ENCODE measurements at regions not wholly inside any gene's neighbourhood (a gene's known extent, or its start where the extent isn't known, plus 50 kb on each side); places are given as distances from the start of the nearest gene placed in this dataset.
"Not testable (repeated sequence)": the region's sequence is repeated elsewhere in the genome, so short reads cannot be mapped to it uniquely, and the experiment has no call there.

- no peak for TF ChIP-seq SUZ12 (IDR thresholded peaks at IDR 0.05; ENCODE audit: extremely low read depth, insufficient read depth, insufficient read length)
- TF ChIP-seq YY1 (IDR thresholded peaks at IDR 0.05; ENCODE audit: insufficient read depth, insufficient read length): no peak
- no peak for TF ChIP-seq ZNF274 (IDR thresholded peaks at IDR 0.05; ENCODE audit: low read depth, low read length)
- Histone ChIP-seq H3K36me3 (ENCODE audit: insufficient read depth, insufficient read length, low read length) (no peaks in the 10 kb centered on the region), H3K27me3 (ENCODE audit: insufficient read depth, insufficient read length) (no peaks in the 10 kb centered on the region), H3K4me3 (ENCODE audit: insufficient read length, low read depth) (no peak overlapping the region), H3K9me3 (ENCODE audit: insufficient read depth, low read length) (no peaks in the 10 kb centered on the region), H3K9ac (ENCODE audit: insufficient read length, low read depth) (no peak overlapping the region), H3K4me1 (ENCODE audit: insufficient read depth, insufficient read length) (no peaks in the 10 kb centered on the region)
- no peak for DNase-seq (ENCODE audit: low read depth, low spot score)
Observed at GRCh38 chr3:174365796-174366195, 493.3 kb upstream of the NAALADL2 start.

- H3K9me3 ChIP-seq (ENCODE audit: insufficient read depth, low read length); H3K27me3 ChIP-seq (ENCODE audit: insufficient read depth, insufficient read length); DNase-seq (ENCODE audit: low read depth, low spot score); H3K9ac ChIP-seq (ENCODE audit: insufficient read length, low read depth); H3K4me1 ChIP-seq (ENCODE audit: insufficient read depth, insufficient read length); H3K36me3 ChIP-seq (ENCODE audit: insufficient read depth, insufficient read length, low read length); H3K4me3 ChIP-seq (ENCODE audit: insufficient read length, low read depth): not testable (repeated sequence)
Observed at GRCh38 chr3:174366904-174367303, 492.2 kb upstream of the NAALADL2 start.

GRCh38 chr3:174376346-174376745, 482.8 kb upstream of the NAALADL2 start:
- no peak overlapping the region for H3K4me3 ChIP-seq (ENCODE audit: insufficient read length, low read depth)
- H3K27me3 ChIP-seq (ENCODE audit: insufficient read depth, insufficient read length): no peaks in the 10 kb centered on the region
- no peak for DNase-seq (ENCODE audit: low read depth, low spot score)
- H3K4me1 ChIP-seq (ENCODE audit: insufficient read depth, insufficient read length): no peaks in the 10 kb centered on the region
- H3K36me3 ChIP-seq (ENCODE audit: insufficient read depth, insufficient read length, low read length): no peaks in the 10 kb centered on the region
- no peak overlapping the region for H3K9ac ChIP-seq (ENCODE audit: insufficient read length, low read depth)
- no peaks in the 10 kb centered on the region for H3K9me3 ChIP-seq (ENCODE audit: insufficient read depth, low read length)
- TF ChIP-seq ZNF274 (IDR thresholded peaks at IDR 0.05; ENCODE audit: low read depth, low read length): no peak
- no peak for TF ChIP-seq YY1 (IDR thresholded peaks at IDR 0.05; ENCODE audit: insufficient read depth, insufficient read length)
- TF ChIP-seq SUZ12 (IDR thresholded peaks at IDR 0.05; ENCODE audit: extremely low read depth, insufficient read depth, insufficient read length): no peak

GRCh38 chr3:174377096-174377495, 482.0 kb upstream of the NAALADL2 start:
- Histone ChIP-seq H3K36me3 (ENCODE audit: insufficient read depth, insufficient read length, low read length) (no peaks in the 10 kb centered on the region), H3K4me1 (ENCODE audit: insufficient read depth, insufficient read length) (no peaks in the 10 kb centered on the region), H3K4me3 (ENCODE audit: insufficient read length, low read depth) (no peak overlapping the region), H3K9me3 (ENCODE audit: insufficient read depth, low read length) (no peaks in the 10 kb centered on the region), H3K9ac (ENCODE audit: insufficient read length, low read depth) (no peak overlapping the region), H3K27me3 (ENCODE audit: insufficient read depth, insufficient read length) (no peaks in the 10 kb centered on the region)
- no peak for DNase-seq (ENCODE audit: low read depth, low spot score)
- no peak for TF ChIP-seq ZNF274 (IDR thresholded peaks at IDR 0.05; ENCODE audit: low read depth, low read length)

GRCh38 chr3:174377684-174378083, 481.4 kb upstream of the NAALADL2 start:
- Histone ChIP-seq H3K27me3 (ENCODE audit: insufficient read depth, insufficient read length) (no peaks in the 10 kb centered on the region), H3K4me3 (ENCODE audit: insufficient read length, low read depth) (no peak overlapping the region), H3K4me1 (ENCODE audit: insufficient read depth, insufficient read length) (no peaks in the 10 kb centered on the region), H3K9me3 (ENCODE audit: insufficient read depth, low read length) (no peaks in the 10 kb centered on the region), H3K9ac (ENCODE audit: insufficient read length, low read depth) (no peak overlapping the region), H3K36me3 (ENCODE audit: insufficient read depth, insufficient read length, low read length) (no peaks in the 10 kb centered on the region)
- DNase-seq (ENCODE audit: low read depth, low spot score): no peak
- no peak for TF ChIP-seq ZNF274 (IDR thresholded peaks at IDR 0.05; ENCODE audit: low read depth, low read length)
- no peak for TF ChIP-seq YY1 (IDR thresholded peaks at IDR 0.05; ENCODE audit: insufficient read depth, insufficient read length)
- no peak for TF ChIP-seq SUZ12 (IDR thresholded peaks at IDR 0.05; ENCODE audit: extremely low read depth, insufficient read depth, insufficient read length)

- H3K36me3 ChIP-seq (ENCODE audit: insufficient read depth, insufficient read length, low read length): no peaks in the 10 kb centered on the region
- H3K9ac ChIP-seq (ENCODE audit: insufficient read length, low read depth): no peak overlapping the region
- H3K27me3 ChIP-seq (ENCODE audit: insufficient read depth, insufficient read length): no peaks in the 10 kb centered on the region
- H3K4me3 ChIP-seq (ENCODE audit: insufficient read length, low read depth): no peak overlapping the region
- H3K4me1 ChIP-seq (ENCODE audit: insufficient read depth, insufficient read length): no peaks in the 10 kb centered on the region
- DNase-seq (ENCODE audit: low read depth, low spot score): no peak
- H3K9me3 ChIP-seq (ENCODE audit: insufficient read depth, low read length): no peaks in the 10 kb centered on the region
- TF ChIP-seq YY1 (IDR thresholded peaks at IDR 0.05; ENCODE audit: insufficient read depth, insufficient read length) (no peak), SUZ12 (IDR thresholded peaks at IDR 0.05; ENCODE audit: extremely low read depth, insufficient read depth, insufficient read length) (no peak), ZNF274 (IDR thresholded peaks at IDR 0.05; ENCODE audit: low read depth, low read length) (no peak)
Observed at GRCh38 chr3:174382878-174383277, 476.3 kb upstream of the NAALADL2 start.

- no peak overlapping the region for H3K9ac ChIP-seq (ENCODE audit: insufficient read length, low read depth)
- H3K36me3 ChIP-seq (ENCODE audit: insufficient read depth, insufficient read length, low read length): no peaks in the 10 kb centered on the region
- H3K9me3 ChIP-seq (ENCODE audit: insufficient read depth, low read length): peaks cover 18% of the 10 kb centered on the region; the same call in 1 of the 2 replicates
- DNase-seq (ENCODE audit: low read depth, low spot score): no peak
- H3K27me3 ChIP-seq (ENCODE audit: insufficient read depth, insufficient read length): no peaks in the 10 kb centered on the region
- H3K4me3 ChIP-seq (ENCODE audit: insufficient read length, low read depth): no peak overlapping the region
- TF ChIP-seq YY1 (IDR thresholded peaks at IDR 0.05; ENCODE audit: insufficient read depth, insufficient read length) (no peak), SUZ12 (IDR thresholded peaks at IDR 0.05; ENCODE audit: extremely low read depth, insufficient read depth, insufficient read length) (no peak), ZNF274 (IDR thresholded peaks at IDR 0.05; ENCODE audit: low read depth, low read length) (no peak)
- H3K4me1 ChIP-seq (ENCODE audit: insufficient read depth, insufficient read length): no peaks in the 10 kb centered on the region
Observed at GRCh38 chr3:174387736-174388135, 471.4 kb upstream of the NAALADL2 start.

- no peak overlapping the region for H3K4me3 ChIP-seq (ENCODE audit: insufficient read length, low read depth)
Observed at GRCh38 chr3:174397848-174398247, 461.3 kb upstream of the NAALADL2 start.

More at GRCh38 chr3:174397848-174398247, 461.3 kb upstream of the NAALADL2 start:
- Histone ChIP-seq H3K9ac (ENCODE audit: insufficient read length, low read depth) (no peak overlapping the region), H3K4me1 (ENCODE audit: insufficient read depth, insufficient read length) (no peaks in the 10 kb centered on the region), H3K36me3 (ENCODE audit: insufficient read depth, insufficient read length, low read length) (no peaks in the 10 kb centered on the region), H3K27me3 (ENCODE audit: insufficient read depth, insufficient read length) (no peaks in the 10 kb centered on the region), H3K9me3 (ENCODE audit: insufficient read depth, low read length) (0 out of 2 replicates have a peak, but pooled peaks cover 4% of the 10 kb centered on the region)
- TF ChIP-seq YY1 (IDR thresholded peaks at IDR 0.05; ENCODE audit: insufficient read depth, insufficient read length) (no peak), ZNF274 (IDR thresholded peaks at IDR 0.05; ENCODE audit: low read depth, low read length) (no peak), SUZ12 (IDR thresholded peaks at IDR 0.05; ENCODE audit: extremely low read depth, insufficient read depth, insufficient read length) (no peak)
- no peak for DNase-seq (ENCODE audit: low read depth, low spot score)

Data from NT2/D1 (cell line).